ENCODE measurements at regions not wholly inside any gene's neighbourhood (a gene's known extent, or its start where the extent isn't known, plus 50 kb on each side); places are given as distances from the start of the nearest gene placed in this dataset.

DNA sequence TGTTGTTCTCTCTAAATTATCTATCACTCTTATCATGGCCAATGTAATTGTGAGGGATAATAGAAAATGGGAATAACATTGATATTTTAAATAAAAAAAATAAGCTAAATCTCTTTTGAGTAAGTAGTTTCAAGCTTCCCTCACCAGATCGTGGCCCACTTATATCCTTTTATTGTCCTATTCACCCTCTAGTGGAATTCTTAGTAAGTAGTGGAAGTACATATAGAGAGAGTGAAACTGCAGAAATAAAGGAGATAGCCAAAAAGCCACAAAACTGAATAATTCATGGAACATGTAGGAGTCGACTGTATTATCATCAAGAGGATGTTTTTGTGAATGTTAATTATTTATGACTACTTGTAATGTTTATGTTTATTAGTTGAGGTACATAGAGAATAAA is 66.1 kb upstream of the DTNA start:
- no peak for DNase-seq (ENCODE audit: low spot score)

GRCh38 chr18:34647251-34647650 is 62.8 kb upstream of the DTNA start:
- DNase-seq (ENCODE audit: low spot score): no peak

DNA sequence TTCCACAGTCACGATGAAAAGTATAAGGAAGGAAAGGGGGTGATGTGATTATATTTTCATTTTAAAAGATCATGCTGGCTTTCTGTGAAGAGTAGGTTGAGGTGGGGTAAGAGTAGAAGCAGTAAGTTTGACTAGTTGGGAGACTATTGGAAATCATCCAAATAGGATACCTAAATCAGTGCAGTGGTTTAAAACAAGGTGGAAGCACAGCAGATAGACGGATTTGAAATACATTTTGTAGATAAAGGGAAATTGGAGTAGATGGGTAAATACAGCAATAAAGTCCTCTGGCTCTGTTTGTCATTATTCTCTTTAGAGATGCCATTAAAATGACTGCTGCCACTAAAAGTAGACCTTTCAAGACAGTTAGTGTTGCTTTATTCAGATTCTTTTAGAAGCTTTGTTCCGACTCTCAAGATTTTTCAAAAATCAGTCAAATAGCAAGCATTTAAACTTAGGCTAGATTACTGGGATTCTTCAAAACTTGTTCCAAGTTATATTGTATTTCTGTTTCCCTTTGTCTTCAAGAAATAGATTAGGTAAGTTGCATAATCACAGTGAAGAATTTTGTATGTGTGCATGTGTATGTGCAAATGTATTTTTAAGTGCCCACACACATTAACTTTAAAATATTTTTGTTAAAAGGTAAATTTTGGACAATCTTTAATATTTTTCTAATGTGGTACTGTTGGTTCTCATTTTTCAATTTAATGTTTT is 61.7 kb upstream of the DTNA start:
- DNase-seq (ENCODE audit: low spot score): no peak

GRCh38 chr18:34649080-34649479 is 61.0 kb upstream of the DTNA start:
- DNase-seq (ENCODE audit: low spot score): no peak

GRCh38 chr18:34650121-34650545 is 60.0 kb upstream of the DTNA start:
- no peak for DNase-seq (ENCODE audit: low spot score)

- no peak for DNase-seq (ENCODE audit: low spot score)
Measured at GRCh38 chr18:34651586-34652369, 58.3 kb upstream of the DTNA start.

- no peak for DNase-seq (ENCODE audit: low spot score)
Measured at GRCh38 chr18:34655131-34655530, 55.0 kb upstream of the DTNA start.

DNA sequence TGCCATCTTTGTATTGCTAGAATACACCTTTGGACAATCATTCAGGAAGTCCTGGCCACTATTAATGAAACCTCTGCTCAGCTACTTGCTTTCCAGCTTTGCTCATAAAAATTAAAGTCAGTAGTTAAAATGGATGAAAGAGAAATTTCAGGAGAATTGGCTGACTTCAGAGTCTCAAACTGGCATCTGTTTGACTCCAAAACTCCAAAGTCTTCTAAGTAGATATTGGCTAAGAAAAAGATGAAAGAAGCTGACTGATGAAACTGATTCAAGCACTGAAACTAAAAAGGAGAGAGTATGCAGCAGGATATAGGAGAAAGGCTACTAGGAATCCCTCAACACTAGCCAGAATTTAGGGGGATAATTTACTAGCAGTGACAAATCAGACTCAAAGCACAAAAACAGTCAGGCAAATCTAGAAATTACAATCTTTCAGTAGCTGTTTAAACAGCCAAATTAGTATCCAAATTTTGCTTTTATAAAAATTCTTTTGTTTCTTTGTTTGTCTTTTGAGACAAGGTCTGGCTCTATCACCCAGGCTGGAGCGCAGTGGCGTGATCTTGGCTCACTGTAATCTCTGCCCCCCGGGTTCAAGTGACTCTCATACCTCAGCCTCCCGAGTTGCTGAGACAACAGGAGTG is 52.1 kb upstream of the DTNA start:
- no peak for DNase-seq (ENCODE audit: low spot score)

GRCh38 chr18:34659579-34660517 is 50.2 kb upstream of the DTNA start:
- DNase-seq (ENCODE audit: low spot score): peak; percentile 88
